ENCODE measurements at regions not wholly inside any gene's neighbourhood (a gene's known extent, or its start where the extent isn't known, plus 50 kb on each side); places are given as distances from the start of the nearest gene placed in this dataset.

DNA sequence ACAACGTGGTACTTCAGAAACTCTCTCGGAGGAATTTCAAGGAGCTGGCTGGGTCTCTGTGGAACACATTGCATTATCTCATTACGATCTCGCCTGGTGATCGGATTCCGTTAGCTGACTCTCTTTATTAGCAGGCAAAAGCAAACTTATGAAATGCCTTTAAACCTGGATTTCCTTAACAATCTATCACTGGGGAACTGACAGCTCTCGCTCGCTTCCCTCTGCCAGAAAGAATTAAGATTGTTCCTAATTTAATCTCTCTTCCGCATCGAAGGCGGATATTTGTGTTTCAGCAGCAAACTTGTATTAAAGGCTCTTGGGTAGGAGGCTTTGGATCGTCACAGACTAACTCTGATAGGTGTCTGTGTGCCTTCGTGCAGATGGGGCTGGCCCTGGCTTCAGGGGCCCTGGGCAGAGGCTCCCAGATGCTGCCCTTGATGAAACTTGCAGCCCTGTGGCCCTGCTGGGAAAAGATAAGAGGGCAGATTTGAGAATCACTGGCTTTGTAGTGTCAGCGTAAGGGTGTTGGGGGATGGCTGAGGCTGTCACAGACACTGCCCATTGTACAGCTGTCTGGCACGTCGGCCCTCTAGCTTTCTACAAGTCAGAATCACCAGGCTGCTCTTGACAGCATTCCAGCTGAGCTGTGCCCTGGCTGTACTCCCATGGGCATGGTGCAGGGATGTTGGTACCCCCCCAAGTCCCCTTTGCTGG lies 162.2 kb upstream of the NECTIN1 start:
- no peak for FAIRE-seq

DNA sequence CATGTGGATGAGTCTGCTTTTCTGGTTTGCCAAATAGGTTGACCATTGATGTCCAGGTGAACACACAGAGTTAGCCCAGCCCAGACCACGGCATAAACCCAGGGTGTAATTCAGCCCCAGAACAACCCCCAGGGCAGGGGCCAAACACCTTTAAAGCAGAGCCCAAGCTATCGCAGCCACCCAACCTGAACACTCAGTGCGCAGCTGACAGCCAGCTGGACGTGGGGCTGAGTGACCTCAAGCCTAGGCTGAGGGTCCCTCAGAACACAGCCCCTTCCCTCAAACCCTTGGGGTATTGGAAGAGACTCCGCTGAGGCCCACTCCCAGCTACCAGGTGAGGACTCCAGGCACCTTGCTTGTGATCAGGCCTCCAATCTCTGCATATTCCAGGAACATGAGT lies 161.5 kb upstream of the NECTIN1 start:
- no peak for FAIRE-seq
- no peak for DNase-seq (ENCODE audit: insufficient read length, low spot score)

More for the DNA sequence above, 162.2 kb upstream of the NECTIN1 start:
- DNase-seq (ENCODE audit: insufficient read length, low spot score) = no peak

DNA sequence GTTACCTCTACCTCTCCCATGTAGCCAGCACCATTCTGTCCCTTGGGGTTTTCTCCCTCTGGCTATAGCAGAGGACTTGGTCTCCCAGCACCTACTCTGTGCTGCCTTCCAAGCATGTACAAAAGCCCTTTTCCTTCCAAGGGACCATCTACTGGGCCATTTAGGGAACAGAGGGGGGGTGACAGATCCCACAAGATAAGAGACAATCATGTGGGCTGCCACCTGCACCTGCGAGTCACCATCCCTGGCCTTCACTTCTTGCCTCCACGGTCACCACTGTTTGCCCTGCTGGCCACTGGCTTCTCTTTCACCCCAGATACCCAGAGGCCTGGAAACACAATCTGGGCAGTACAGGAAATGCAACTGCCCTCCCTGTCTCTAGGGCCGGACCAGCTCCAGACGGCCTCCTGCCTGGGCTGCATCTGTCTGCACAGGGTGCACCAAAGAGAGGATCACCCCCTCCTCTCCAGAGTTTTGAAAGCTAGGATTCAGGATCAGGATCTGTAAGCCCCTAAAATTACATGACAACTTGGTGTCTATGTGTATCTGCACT lies 160.8 kb upstream of the NECTIN1 start:
- DNase-seq (ENCODE audit: insufficient read length, low spot score) (no peak), FAIRE-seq (no peak)

GRCh38 chr11:119889111-119889510 lies 160.1 kb upstream of the NECTIN1 start:
- DNase-seq (ENCODE audit: insufficient read length, low spot score) (no peak), FAIRE-seq (no peak)

GRCh38 chr11:119888119-119888518 lies 159.1 kb upstream of the NECTIN1 start:
- no peak for FAIRE-seq
- no peak for DNase-seq (ENCODE audit: insufficient read length, low spot score)

GRCh38 chr11:119886667-119887230 lies 157.7 kb upstream of the NECTIN1 start:
- FAIRE-seq (no peak), DNase-seq (ENCODE audit: insufficient read length, low spot score) (no peak)

- no peak for DNase-seq (ENCODE audit: insufficient read length, low spot score)
- FAIRE-seq = no peak
These were observed 157.0 kb upstream of the NECTIN1 start for GRCh38 chr11:119885861-119886567.

DNA sequence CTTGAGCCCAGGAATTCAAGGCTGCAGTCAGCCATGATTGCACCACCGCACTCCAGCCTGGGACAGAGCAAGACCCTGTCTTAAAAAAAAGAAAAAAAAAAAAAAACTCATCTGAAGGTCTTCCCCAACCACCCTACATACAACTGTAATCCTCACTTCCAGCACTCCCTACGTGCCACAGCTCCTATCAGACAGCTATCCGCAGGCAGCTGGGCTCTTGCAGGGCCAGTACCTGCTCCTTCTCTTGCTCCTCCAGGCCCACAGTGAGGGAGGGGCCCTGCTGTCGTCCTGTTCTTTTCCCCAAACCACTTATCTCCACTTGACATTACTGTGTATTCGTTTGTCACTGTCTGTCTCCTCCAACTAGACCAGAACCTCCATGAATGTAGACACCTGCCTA lies 156.1 kb upstream of the NECTIN1 start:
- FAIRE-seq (no peak), DNase-seq (ENCODE audit: insufficient read length, low spot score) (no peak)

DNA sequence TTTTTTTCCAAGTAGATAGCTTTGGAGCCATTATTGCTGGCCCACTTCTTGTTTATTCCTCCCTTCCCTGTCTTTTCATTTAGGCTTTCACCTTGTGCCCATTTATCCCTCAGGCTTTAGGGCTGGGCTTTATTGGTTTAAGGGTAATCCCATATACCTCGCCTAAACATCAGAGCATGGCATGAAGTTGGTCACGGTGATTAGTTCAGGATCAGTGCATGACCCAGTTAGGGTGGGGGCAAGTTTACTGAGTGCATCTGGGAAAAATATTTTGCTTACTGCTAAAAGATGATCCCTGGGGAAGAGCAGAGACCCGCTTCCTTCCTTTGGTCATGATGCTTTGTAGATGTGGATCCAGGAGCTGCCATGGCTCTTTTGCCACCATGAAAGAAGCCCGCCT lies 153.3 kb upstream of the NECTIN1 start:
- DNase-seq (ENCODE audit: insufficient read length, low spot score) (no peak), FAIRE-seq (no peak)

GRCh38 chr11:119880873-119881272 lies 151.9 kb upstream of the NECTIN1 start:
- DNase-seq (ENCODE audit: insufficient read length, low spot score) (no peak), FAIRE-seq (no peak)

- DNase-seq (ENCODE audit: insufficient read length, low spot score) = no peak
- no peak for FAIRE-seq
These were observed 151.1 kb upstream of the NECTIN1 start for GRCh38 chr11:119880143-119880542.

DNA sequence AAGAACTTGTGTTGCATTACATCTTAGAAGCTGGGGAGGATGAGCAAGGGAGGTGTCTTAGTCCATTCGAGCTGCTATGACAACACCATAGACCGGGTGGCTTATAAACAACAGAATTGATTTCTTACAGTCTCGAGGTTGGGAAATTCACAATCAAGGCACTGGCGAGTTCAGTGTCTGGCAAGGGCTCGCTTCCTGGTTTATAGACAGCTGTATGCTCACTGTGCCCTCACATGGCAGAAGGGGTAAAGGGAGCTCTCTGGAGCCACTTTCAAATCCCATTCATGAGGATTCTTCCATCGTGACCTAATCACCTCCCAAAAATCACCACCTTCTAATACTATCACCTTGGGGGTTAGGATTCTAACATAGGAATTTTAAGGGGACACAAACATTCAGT lies 150.0 kb upstream of the NECTIN1 start:
- DNase-seq (ENCODE audit: insufficient read length, low spot score) = no peak
- no peak for FAIRE-seq

- FAIRE-seq (no peak), DNase-seq (ENCODE audit: insufficient read length, low spot score) (no peak)
These were observed 147.8 kb upstream of the NECTIN1 start for GRCh38 chr11:119876841-119877240.

- FAIRE-seq = no peak
- no peak for DNase-seq (ENCODE audit: insufficient read length, low spot score)
These were observed 147.0 kb upstream of the NECTIN1 start for GRCh38 chr11:119875841-119876600.

DNA sequence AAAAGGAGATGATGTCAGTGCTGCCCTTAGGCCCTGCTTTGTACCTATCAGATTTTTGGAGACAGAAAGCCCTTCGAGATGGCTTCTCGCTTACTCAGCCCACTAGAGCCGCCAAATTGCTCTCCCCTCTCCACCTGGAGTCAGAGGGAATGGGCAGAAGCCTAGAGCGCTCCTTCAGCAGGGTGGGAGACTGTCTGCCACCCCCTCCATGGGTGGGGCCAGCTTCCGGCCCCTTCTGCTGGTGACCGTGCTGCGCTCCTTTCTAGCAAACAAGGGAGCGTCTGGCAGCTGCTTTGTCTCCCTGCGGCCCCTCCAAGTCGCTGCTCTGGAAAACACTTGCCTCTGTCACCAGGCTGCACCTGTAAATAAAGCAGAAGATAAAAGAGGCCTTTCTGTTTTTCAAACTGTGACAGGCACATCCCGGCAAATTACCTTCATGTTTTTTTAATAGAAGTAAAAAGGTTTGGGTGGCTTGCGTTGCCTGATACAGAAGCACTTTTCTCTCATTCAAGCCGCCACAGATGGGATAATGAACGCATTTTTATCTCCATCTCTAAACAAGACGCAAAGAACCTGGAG lies 145.7 kb upstream of the NECTIN1 start:
- DNase-seq (ENCODE audit: insufficient read length, low spot score) (no peak), FAIRE-seq (no peak)

DNA sequence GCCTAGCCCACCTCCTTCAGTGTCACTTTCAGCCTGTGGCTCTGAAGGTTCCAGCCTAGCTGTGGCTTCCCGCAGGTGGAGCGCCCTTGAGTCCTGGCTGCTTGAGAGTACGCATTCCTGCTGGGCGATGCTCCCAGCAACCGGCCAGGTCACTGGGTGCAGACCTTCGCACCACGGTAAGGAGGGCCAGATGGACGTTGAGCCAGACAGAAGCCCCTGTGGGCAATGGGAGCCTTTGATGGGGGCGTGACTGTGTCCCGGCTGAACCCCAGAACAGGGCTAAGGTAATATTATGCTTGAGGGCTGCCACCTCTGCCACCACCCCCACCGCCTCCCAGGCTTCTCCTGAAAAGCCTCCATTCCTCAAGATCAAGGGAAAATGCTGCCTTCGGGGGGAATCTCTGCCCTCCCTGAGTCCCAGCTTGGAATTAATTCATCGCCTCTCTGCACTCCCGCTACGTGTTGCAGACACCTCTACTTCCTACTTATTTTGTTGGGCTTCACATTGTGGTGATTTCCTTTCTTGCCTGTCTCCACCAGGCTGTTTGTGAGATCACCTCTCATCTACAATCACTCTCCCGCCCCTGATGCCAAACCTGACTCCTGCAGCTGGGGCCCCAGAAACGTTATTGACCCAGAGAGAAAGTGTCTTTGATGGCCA lies 144.9 kb upstream of the NECTIN1 start:
- FAIRE-seq = no peak
- DNase-seq (ENCODE audit: insufficient read length, low spot score) = no peak

DNA sequence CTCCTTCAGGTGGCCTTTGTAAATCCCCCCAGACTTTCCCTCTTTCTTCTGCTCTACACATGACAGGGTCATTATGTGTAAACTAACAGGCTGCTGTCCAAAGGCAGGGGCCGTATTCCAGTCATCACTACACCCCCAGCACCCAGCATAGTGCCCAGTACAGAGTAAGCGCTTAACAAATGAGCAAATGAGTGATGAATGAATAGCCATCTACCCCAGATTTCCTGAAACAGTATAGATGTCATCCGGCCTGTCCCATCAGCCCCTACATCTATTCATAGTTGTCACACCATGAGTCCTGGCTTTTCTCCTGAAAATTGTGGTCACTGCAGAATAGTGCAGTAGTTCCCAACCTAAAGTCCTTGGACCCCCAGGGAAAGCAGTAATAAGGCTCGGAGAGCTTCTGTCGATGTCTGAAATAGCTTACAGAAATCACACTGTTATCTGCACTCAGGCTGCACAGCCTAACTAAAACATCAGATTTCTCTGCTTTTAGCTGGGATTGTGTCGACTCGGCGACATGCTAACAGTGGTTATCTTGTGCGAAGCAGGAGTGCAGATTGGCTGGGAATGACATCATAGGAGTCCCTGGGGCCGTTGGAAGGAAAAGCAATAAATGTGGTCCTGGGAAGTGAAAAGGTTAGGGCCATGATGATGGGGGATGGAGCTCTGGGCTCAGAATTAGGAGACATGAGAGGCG lies 143.8 kb upstream of the NECTIN1 start:
- DNase-seq (ENCODE audit: insufficient read length, low spot score) (no peak), FAIRE-seq (no peak)

GRCh38 chr11:119865661-119866156 lies 136.7 kb upstream of the NECTIN1 start:
- FAIRE-seq (no peak), DNase-seq (ENCODE audit: insufficient read length, low spot score) (no peak)

GRCh38 chr11:119864836-119865235 lies 135.8 kb upstream of the NECTIN1 start:
- DNase-seq (ENCODE audit: insufficient read length, low spot score) (no peak), FAIRE-seq (no peak)
